HuH-7.5 (cell line): ENCODE measurements at regions not wholly inside any gene's neighbourhood (a gene's known extent, or its start where the extent isn't known, plus 50 kb on each side); places are given as distances from the start of the nearest gene placed in this dataset.
A peak's percentile ranks its signal among the peaks of the same experiment; 100 is the strongest.
"Not testable (repeated sequence)": the region's sequence is repeated elsewhere in the genome, so short reads cannot be mapped to it uniquely, and the experiment has no call there.

Source experiments
- DNase-seq: peaks from one replicate; pipeline ENCODE4 v3.0.0; 2011; ENCODE audit warnings: low spot score

- no peak for DNase-seq
These were observed 931.2 kb downstream of the AACS start for GRCh38 chr12:125996443-125996842.

- no peak for DNase-seq
These were observed 934.4 kb downstream of the AACS start for GRCh38 chr12:125999628-126000027.

GRCh38 chr12:126019385-126019784 lies 954.1 kb downstream of the AACS start:
- no peak for DNase-seq

GRCh38 chr12:126021675-126022074 lies 956.4 kb downstream of the AACS start:
- no peak for DNase-seq

- DNase-seq: no peak
These were observed 962.6 kb downstream of the AACS start for GRCh38 chr12:126027825-126028224.

DNA sequence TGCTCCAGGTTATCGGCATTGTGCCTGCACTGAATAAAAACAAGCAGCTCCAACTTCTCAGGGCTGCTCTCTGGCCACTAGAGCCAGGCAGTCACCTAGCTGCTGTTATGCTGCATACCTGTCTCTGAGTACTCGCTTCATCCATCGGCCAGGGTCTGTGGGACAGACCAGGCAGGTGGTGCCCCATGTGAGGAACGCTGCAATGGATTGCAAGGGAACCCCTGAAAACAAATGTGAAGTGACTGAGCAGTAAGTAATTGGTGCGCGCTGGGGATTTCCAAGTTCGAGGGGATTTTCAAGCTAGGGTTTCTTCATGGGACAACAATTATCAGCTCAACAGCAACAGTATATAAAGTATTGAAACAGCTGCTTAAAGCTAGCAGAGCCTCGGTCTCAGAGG lies 965.3 kb downstream of the AACS start:
- DNase-seq: no peak

DNA sequence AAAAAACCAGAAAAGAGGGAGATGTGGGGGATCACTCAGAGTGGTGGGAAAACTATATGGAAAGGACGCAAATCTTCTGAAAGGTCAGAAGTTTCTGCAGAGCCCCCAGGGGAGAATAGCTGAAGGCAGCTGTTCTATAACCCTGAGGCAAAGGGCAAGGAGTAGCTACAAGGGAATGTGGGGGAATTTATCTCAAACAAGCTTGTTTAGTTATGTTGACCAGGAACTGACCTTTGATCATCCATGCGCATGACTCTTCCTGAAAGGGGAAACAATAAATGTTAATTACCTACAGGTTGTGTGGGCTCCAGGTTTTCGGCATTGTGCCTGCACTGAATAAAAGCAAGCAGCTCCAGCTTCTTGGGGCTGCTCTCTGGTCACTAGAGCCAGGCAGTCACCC lies 968.5 kb downstream of the AACS start:
- no peak for DNase-seq

DNA sequence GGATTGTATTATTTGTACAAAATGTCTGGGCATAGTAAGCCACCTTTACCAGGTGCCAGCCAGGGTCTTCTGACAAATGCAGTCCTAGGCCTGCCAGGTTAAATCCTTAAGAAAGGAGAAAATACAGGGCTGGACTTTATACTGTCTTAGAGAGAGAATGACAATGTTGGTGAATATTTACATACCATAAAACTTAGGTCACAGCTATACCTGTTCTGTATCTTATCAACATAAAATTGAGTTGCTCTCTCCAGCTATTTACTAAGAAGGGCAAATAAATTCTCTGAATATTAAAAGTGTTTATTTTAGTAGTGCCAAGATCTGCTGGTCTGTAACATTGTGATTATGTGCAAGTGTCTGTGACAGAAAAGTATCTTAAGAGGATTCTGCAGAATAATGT lies 971.1 kb downstream of the AACS start:
- DNase-seq: no peak

DNA sequence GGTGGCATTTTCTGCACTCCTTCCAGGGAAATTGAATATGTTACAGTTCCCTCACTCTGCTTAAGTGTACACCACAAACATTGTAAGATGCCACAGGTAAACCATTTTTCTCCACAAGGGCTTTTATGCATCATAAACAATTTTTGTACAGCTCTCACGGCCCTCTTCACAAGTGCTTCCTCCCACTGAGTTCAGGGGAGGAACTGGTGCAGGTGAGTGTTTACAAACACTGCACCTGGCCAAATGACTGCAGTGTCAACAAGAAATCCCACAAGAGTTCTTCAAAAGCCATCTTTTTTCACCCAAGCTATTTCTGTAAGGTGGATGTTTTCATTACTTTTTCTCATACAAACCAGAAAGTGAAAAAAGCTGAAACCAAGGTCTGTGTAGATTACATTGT lies 973.2 kb downstream of the AACS start:
- DNase-seq: no peak

DNA sequence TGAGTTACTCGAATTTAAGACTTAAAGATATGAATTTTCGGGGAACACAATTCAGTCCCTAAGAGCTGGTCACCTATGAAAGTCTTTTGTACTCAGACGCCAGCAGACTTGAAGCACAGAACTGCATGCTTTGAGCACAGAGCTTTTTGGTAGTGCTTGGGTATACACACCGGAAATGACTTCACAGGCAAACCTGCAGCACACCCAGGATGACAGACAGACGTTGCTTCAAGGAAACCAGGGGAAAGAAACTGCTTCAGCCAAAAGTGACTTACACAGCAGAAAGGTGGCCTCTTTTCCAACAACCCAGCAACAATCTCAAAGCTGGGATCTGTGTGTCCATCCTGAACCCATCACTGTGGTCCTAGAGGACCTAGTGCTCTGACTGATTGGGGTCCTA lies 975.1 kb downstream of the AACS start:
- DNase-seq: no peak

GRCh38 chr12:126042286-126042685 lies 977.1 kb downstream of the AACS start:
- DNase-seq: no peak

DNA sequence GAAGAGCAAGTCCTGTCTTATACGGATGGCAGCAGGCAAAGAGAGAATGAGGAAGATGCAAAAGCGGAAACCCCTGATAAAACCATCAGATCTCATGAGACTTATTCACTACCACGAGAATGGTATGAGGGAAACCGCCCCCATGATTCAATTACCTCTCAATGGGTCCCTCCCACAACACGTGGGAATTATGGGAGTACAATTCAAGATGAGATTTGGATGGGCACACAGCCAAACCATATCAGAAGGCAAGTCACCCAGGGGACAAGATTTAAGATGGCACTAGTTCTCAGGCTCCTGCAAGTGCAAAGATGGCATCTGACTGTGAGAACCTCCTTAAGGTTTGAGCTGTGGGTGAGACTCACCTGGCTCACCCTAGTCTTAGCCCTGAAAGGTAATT lies 984.3 kb downstream of the AACS start:
- not testable (repeated sequence) for DNase-seq

GRCh38 chr12:126051611-126052107 lies 986.4 kb downstream of the AACS start:
- DNase-seq: no peak

DNA sequence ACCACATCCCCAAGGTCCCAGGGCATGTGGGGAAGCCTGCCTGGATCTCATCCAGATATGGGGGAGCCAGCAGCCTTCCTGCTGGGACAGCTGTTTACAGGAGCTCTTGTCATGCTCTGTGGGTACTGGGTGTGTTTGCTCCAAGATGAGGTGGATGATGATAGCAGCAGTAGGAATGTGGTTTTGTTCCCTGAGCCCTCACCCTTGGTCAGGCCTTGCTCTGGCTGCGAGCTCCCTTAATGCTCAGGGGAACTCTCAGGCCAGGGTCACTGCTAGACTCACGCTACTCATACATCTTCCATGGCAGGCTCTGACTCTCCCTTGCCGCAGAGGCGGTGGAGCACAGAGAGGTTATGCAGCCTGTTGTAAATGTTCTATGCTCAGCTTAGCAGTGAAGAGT lies 990.3 kb downstream of the AACS start:
- DNase-seq: no peak

DNA sequence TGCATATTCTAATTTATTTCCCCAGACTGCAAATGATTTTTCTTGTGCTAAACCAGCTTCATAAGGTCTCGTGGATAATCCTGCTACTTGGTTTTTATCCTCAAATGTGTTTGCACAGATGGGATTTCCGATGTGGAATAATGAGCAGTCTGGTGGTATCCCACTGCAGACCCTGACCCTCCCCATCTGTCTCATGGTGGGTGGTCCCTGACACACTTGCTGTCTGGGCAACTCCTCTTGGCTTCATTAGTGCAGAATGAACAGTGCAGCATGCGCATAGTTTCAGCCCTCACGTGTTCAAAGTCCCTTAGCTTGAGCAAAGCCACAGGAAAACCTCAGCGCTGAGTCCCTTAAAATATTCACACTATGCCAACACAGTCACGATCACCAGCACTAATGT lies 996.5 kb downstream of the AACS start:
- no peak for DNase-seq

DNA sequence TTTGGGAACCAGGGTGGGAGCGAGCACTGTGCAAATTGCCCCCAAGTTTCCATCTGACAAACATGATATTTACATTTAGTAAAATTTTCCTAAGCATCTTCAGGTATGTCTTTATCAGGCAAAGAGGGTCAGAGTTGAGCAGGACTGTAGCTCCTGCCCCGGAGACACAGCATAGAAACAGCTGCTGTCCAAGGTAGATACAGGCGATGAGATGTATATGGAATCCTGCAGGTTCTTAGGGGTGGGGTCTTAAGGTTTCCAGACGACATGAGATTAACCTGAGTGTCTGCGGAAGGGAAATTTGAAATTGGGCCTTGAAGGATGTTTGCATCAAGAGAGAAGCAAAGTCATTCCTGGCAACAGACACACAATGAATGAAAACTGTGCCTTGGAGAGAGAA lies 998.8 kb downstream of the AACS start:
- DNase-seq: no peak

- no peak for DNase-seq
These were observed 1002.5 kb downstream of the AACS start for GRCh38 chr12:126067626-126068329.

DNA sequence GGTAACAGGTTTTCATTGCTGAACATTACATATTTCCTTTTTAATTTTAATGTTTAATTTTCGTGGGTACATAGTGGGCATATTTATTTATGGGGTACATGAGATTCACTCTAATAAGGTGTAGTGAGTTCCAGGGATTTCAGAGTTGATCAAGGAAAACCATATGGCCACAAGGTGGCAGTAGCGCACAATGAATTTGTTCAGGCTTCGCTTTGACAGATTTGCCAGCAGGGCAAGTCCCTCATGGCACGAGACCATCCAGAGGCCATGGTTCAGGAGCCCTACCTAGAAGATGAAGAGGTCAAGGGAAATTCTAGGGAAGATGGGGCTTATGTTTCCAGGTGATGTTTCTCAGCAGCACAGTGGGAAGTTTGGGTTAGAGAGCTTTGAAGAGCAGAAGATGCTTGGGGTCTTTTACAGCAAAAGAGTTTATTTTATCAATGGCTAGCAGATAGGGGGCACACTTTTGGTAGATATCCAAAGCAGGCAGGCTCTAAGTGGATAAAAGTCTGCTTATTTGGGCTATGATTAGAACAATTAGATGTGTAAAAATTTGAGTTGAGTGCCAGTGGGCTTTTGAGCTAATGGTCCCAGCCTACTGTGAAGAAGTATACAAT lies 1004.4 kb downstream of the AACS start:
- DNase-seq: peak; percentile 5

DNA sequence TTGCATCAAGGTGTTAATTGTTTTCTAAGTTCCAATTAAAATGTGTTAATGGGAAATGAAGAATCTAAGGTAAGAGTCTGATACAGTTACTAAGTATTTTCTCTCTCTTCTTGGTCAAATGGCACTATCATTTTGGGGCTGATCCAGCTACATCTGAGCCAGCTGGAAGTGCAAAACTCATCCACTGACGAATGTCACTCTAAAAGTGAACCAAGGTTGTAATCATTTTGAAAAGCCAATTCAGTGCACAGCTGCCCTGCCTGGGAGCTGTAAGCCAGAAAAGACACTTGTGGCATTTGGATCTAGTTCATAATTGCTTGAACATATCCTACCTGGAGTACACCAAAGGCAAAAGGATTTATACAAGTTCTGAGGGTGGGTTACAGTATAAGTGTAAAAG lies 1011.3 kb downstream of the AACS start:
- no peak for DNase-seq

GRCh38 chr12:126083926-126084325 lies 1018.7 kb downstream of the AACS start:
- DNase-seq: no peak

GRCh38 chr12:126084480-126084879 lies 1019.2 kb downstream of the AACS start:
- DNase-seq: no peak

- DNase-seq: no peak
These were observed 1021.0 kb downstream of the AACS start for GRCh38 chr12:126086242-126086641.

GRCh38 chr12:126087692-126088091 lies 1022.5 kb downstream of the AACS start:
- no peak for DNase-seq

DNA sequence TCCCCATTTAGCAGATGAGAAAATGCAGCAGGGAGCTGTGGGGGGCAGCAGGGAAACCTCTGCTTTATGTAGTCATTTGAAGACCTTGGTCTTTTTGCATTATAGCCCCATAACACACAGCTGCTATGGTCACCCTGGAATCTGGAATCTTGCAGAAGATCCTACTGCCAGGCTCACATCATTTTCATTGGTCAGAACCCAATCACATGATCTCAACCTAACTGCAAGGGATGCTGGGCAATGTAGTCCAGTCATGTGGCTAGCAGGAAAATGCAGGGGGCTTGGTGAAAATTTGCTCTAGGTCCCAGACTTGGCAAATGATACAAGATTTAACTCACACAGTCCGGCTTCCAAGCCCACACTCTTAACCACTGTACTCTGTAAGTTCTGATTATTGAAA lies 1028.7 kb downstream of the AACS start:
- DNase-seq: no peak
